Fibroblast of mammary gland (primary cell): ENCODE measurements at regions not wholly inside any gene's neighbourhood (a gene's known extent, or its start where the extent isn't known, plus 50 kb on each side); places are given as distances from the start of the nearest gene placed in this dataset.

Experiments used
- DNase-seq: peaks from one replicate; pipeline ENCODE4 v3.0.0-alpha.2; 2010; ENCODE audit warnings: low read depth
- H3K4me3 ChIP-seq: 2 replicates; pipeline ENCODE4 v1.5.1; 2011; ENCODE audit warnings: low read depth, mild to moderate bottlenecking, low read length, moderate library complexity; ENCODE audit not compliant: control insufficient read depth
- CTCF ChIP-seq: conservative IDR thresholded peaks from 2 replicates; pipeline ENCODE4 v1.5.1; 2011; ENCODE audit warnings: low read depth, low read length, inconsistent platforms; ENCODE audit not compliant: control insufficient read depth, insufficient read depth

GRCh38 chr15:31498329-31498728 is 171.7 kb downstream of the KLF13 start:
- no peak for DNase-seq
- TF ChIP-seq CTCF = peak; percentile 5

GRCh38 chr15:31498756-31499155 is 172.1 kb downstream of the KLF13 start:
- TF ChIP-seq CTCF = no peak
- no peak for DNase-seq
- H3K4me3 ChIP-seq = no peak overlapping the region

More at GRCh38 chr15:31498329-31498728, 171.7 kb downstream of the KLF13 start:
- H3K4me3 ChIP-seq = no peak overlapping the region

- DNase-seq = no peak
- no peak overlapping the region for H3K4me3 ChIP-seq
- no peak for TF ChIP-seq CTCF
Observed at GRCh38 chr15:31499236-31499952, 172.8 kb downstream of the KLF13 start.

- DNase-seq = no peak
Observed at GRCh38 chr15:31499953-31500765, 173.5 kb downstream of the KLF13 start.

GRCh38 chr15:31500766-31501449 is 174.3 kb downstream of the KLF13 start:
- no peak overlapping the region for H3K4me3 ChIP-seq
- DNase-seq = no peak
- no peak for TF ChIP-seq CTCF

More at GRCh38 chr15:31499953-31500765, 173.5 kb downstream of the KLF13 start:
- no peak overlapping the region for H3K4me3 ChIP-seq
- no peak for TF ChIP-seq CTCF

- TF ChIP-seq CTCF = no peak
- no peak overlapping the region for H3K4me3 ChIP-seq
- DNase-seq = no peak
Observed at GRCh38 chr15:31501536-31502157, 175.0 kb downstream of the KLF13 start.
